Nephron progenitor cell (in vitro differentiated cells): ENCODE measurements at regions not wholly inside any gene's neighbourhood (a gene's known extent, or its start where the extent isn't known, plus 50 kb on each side); places are given as distances from the start of the nearest gene placed in this dataset.

Experiments
- DNase-seq: peaks from one replicate; pipeline ENCODE4 v3.0.0; 2021
- H3K27ac Mint-ChIP-seq: 2 replicates; pipeline ENCODE4 v1.8.0; 2021; ENCODE audit warnings: mild to moderate bottlenecking, moderate library complexity, mixed read lengths
- H3K27me3 Mint-ChIP-seq: 2 replicates; pipeline ENCODE4 v1.8.0; 2021; ENCODE audit warnings: mild to moderate bottlenecking, low read depth, mixed read lengths; ENCODE audit not compliant: poor library complexity
- H3K36me3 Mint-ChIP-seq: 2 replicates; pipeline ENCODE4 v1.8.0; 2021; ENCODE audit warnings: low read depth, mixed read lengths
- H3K4me1 Mint-ChIP-seq: 2 replicates; pipeline ENCODE4 v1.8.0; 2021; ENCODE audit warnings: mixed read lengths
- H3K4me3 Mint-ChIP-seq: 2 replicates; pipeline ENCODE4 v1.8.0; 2021; ENCODE audit warnings: mild to moderate bottlenecking, moderate library complexity, mixed read lengths
- H3K9me3 Mint-ChIP-seq: 2 replicates; pipeline ENCODE4 v1.8.0; 2021; ENCODE audit warnings: mild to moderate bottlenecking, moderate library complexity, mixed read lengths
- CTCF ChIP-seq: fragments of 200-600 bp; sonication (generic); IDR thresholded peaks from 2 replicates; pipeline ENCODE4 v1.5.0; 2021; ENCODE audit warnings: antibody characterized with exemption

- no peak for DNase-seq
- H3K27ac Mint-ChIP-seq = no peak overlapping the region
- H3K9me3 Mint-ChIP-seq = peaks cover 5% of the 10 kb centered on the region
- H3K4me3 Mint-ChIP-seq = no peak overlapping the region
- H3K36me3 Mint-ChIP-seq = no peaks in the 10 kb centered on the region
- H3K27me3 Mint-ChIP-seq = no peaks in the 10 kb centered on the region
- no peak for TF ChIP-seq CTCF
- no peaks in the 10 kb centered on the region for H3K4me1 Mint-ChIP-seq
These were observed 251.6 kb upstream of the DEFB112 start for GRCh38 chr6:50301307-50301706.

GRCh38 chr6:50305660-50306059 lies 255.9 kb upstream of the DEFB112 start:
- DNase-seq = no peak

GRCh38 chr6:50318536-50318935 lies 268.8 kb upstream of the DEFB112 start:
- no peak for TF ChIP-seq CTCF
- H3K4me3 Mint-ChIP-seq = no peak overlapping the region
- H3K27ac Mint-ChIP-seq = no peak overlapping the region
- H3K4me1 Mint-ChIP-seq = no peaks in the 10 kb centered on the region
- no peaks in the 10 kb centered on the region for H3K36me3 Mint-ChIP-seq
- no peaks in the 10 kb centered on the region for H3K27me3 Mint-ChIP-seq
- H3K9me3 Mint-ChIP-seq = peaks cover 2% of the 10 kb centered on the region
- DNase-seq = no peak

More at GRCh38 chr6:50305660-50306059, 255.9 kb upstream of the DEFB112 start:
- no peaks in the 10 kb centered on the region for H3K36me3 Mint-ChIP-seq
- H3K27ac Mint-ChIP-seq = no peak overlapping the region
- H3K4me1 Mint-ChIP-seq = no peaks in the 10 kb centered on the region
- H3K9me3 Mint-ChIP-seq = peaks cover 5% of the 10 kb centered on the region
- H3K27me3 Mint-ChIP-seq = no peaks in the 10 kb centered on the region
- H3K4me3 Mint-ChIP-seq = no peak overlapping the region
- TF ChIP-seq CTCF = no peak

DNA sequence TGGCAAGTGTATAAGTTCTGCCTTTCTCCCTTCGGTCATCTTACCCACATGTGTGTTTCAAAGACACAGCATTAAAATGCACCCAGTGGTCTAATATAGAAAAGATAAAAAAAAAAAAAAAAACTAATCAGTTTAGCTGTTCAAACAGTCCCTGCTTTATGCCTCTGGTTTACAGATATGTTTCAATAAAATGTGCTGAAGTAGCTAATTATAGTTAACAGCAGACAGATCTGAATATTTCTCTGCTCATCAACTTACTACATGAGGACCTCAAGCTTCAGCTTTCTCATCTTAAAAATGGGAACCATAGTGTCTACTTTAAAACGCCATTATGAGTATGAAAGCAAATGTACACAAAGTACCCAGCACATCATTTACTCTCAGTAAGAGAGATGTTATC lies 280.6 kb upstream of the DEFB112 start:
- no peak overlapping the region for H3K4me3 Mint-ChIP-seq
- no peaks in the 10 kb centered on the region for H3K4me1 Mint-ChIP-seq
- TF ChIP-seq CTCF = no peak

GRCh38 chr6:50330963-50331362 lies 281.2 kb upstream of the DEFB112 start:
- Mint-ChIP-seq H3K36me3 (no peaks in the 10 kb centered on the region), H3K27me3 (peaks cover 4% of the 10 kb centered on the region), H3K27ac (no peak overlapping the region), H3K4me1 (no peaks in the 10 kb centered on the region), H3K4me3 (no peak overlapping the region), H3K9me3 (peaks cover 3% of the 10 kb centered on the region)
- TF ChIP-seq CTCF = no peak
- no peak for DNase-seq

More for the DNA sequence above, 280.6 kb upstream of the DEFB112 start:
- DNase-seq = no peak
- Mint-ChIP-seq H3K27me3 (peaks cover 4% of the 10 kb centered on the region), H3K36me3 (no peaks in the 10 kb centered on the region), H3K27ac (no peak overlapping the region), H3K9me3 (peaks cover 9% of the 10 kb centered on the region)

DNA sequence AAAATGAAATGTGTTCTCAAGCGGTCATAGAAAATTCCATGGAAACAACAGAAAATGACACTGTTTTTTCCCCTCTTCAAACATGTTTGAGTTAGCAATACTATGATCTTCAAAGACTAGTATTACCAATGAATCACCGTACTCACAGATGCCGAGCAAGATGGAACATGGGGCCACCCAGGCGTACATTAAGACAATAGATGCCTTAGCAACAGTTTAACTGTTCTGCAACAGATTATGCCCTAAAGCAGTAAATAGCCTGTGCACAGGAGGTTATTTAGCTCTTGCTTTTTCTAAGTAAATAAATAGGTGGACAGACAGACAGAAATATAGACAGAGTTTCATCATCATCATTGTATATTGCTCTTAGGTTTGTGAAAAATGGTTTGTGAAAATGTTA lies 284.0 kb upstream of the DEFB112 start:
- Mint-ChIP-seq H3K36me3 (no peaks in the 10 kb centered on the region), H3K9me3 (no peaks in the 10 kb centered on the region), H3K4me1 (no peaks in the 10 kb centered on the region), H3K27ac (no peak overlapping the region), H3K4me3 (no peak overlapping the region), H3K27me3 (peaks cover 7% of the 10 kb centered on the region)
- no peak for TF ChIP-seq CTCF
- no peak for DNase-seq
